ENCODE measurements at regions not wholly inside any gene's neighbourhood (a gene's known extent, or its start where the extent isn't known, plus 50 kb on each side); places are given as distances from the start of the nearest gene placed in this dataset.

DNA sequence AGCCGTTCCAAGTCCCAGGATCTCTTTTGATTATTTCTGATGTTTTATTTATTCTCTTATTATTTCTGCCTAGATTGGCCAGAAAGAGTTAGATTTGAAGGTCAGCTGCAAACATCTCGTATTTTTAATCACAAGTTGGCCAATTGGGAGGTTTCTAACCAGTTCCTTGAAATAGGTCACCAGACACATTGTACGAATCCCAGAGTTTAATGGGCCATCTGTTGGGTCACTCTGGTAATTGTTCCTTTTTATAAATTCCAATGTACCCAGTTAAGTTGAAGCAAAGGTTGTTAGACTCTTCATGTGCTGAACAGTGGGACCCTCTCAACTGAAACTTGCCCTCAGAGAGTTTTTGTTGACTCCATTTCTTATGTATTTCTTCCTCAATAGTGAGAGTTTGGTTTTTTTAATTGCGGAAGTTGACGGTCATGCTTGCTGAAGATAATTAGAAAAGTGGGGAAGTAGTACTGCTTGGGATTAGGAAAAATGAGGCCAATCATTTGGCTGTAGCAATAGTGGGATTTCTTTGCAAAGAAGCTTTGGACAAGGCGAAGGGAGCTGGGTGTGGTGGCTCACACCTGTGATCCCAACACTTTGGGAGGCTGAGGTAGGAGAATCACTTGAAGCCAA is 382.7 kb upstream of the RGS6 start:
- TF ChIP-seq, protein P1, sequence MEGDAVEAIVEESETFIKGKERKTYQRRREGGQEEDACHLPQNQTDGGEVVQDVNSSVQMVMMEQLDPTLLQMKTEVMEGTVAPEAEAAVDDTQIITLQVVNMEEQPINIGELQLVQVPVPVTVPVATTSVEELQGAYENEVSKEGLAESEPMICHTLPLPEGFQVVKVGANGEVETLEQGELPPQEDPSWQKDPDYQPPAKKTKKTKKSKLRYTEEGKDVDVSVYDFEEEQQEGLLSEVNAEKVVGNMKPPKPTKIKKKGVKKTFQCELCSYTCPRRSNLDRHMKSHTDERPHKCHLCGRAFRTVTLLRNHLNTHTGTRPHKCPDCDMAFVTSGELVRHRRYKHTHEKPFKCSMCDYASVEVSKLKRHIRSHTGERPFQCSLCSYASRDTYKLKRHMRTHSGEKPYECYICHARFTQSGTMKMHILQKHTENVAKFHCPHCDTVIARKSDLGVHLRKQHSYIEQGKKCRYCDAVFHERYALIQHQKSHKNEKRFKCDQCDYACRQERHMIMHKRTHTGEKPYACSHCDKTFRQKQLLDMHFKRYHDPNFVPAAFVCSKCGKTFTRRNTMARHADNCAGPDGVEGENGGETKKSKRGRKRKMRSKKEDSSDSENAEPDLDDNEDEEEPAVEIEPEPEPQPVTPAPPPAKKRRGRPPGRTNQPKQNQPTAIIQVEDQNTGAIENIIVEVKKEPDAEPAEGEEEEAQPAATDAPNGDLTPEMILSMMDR (IDR thresholded peaks at IDR 0.05), result no peak
- TF ChIP-seq MLX (CRISPR knock-in tag; IDR thresholded peaks at IDR 0.05), result no peak
- TF ChIP-seq TEAD1 (CRISPR knock-in tag; IDR thresholded peaks at IDR 0.05), result no peak

Measured in WTC11 (cell line).